GM21526 (cell line): ENCODE measurements at regions not wholly inside any gene's neighbourhood (a gene's known extent, or its start where the extent isn't known, plus 50 kb on each side); places are given as distances from the start of the nearest gene placed in this dataset.
"Not testable (repeated sequence)": the region's sequence is repeated elsewhere in the genome, so short reads cannot be mapped to it uniquely, and the experiment has no call there.

Experiments used
- ATAC-seq: cut with Tn5 transposase; IDR thresholded peaks from one replicate; pipeline ENCODE4 v1.9.1; 2021; ENCODE audit warnings: moderate library complexity; ENCODE audit not compliant: unreplicated experiment, low FRiP score

GRCh38 chr9:7316166-7316795 lies 483.3 kb downstream of the DMAC1 start:
- ATAC-seq = no peak

- ATAC-seq = no peak
These were observed 483.8 kb downstream of the DMAC1 start for GRCh38 chr9:7315746-7316145.

GRCh38 chr9:7315116-7315515 lies 484.5 kb downstream of the DMAC1 start:
- ATAC-seq = no peak

- no peak for ATAC-seq
These were observed 486.2 kb downstream of the DMAC1 start for GRCh38 chr9:7313389-7313788.

GRCh38 chr9:7309051-7309450 lies 490.5 kb downstream of the DMAC1 start:
- ATAC-seq = not testable (repeated sequence)

GRCh38 chr9:7305677-7306076 lies 493.9 kb downstream of the DMAC1 start:
- no peak for ATAC-seq

- no peak for ATAC-seq
These were observed 495.0 kb downstream of the DMAC1 start for GRCh38 chr9:7304627-7304995.

GRCh38 chr9:7303907-7304626 lies 495.5 kb downstream of the DMAC1 start:
- ATAC-seq = no peak

- no peak for ATAC-seq
These were observed 499.1 kb downstream of the DMAC1 start for GRCh38 chr9:7300484-7300883.

- ATAC-seq = peak; percentile 99
These were observed 501.5 kb downstream of the DMAC1 start for GRCh38 chr9:7298123-7298522.

GRCh38 chr9:7297521-7297920 lies 502.1 kb downstream of the DMAC1 start:
- no peak for ATAC-seq

GRCh38 chr9:7293091-7293490 lies 506.5 kb downstream of the DMAC1 start:
- ATAC-seq = no peak

- ATAC-seq = no peak
These were observed 509.8 kb downstream of the DMAC1 start for GRCh38 chr9:7289773-7290172.

GRCh38 chr9:7287986-7288385 lies 511.6 kb downstream of the DMAC1 start:
- no peak for ATAC-seq

GRCh38 chr9:7287065-7287464 lies 512.5 kb downstream of the DMAC1 start:
- no peak for ATAC-seq

- no peak for ATAC-seq
These were observed 513.5 kb downstream of the DMAC1 start for GRCh38 chr9:7286101-7286500.

- ATAC-seq = no peak
These were observed 514.4 kb downstream of the DMAC1 start for GRCh38 chr9:7285199-7285598.

- no peak for ATAC-seq
These were observed 515.1 kb downstream of the DMAC1 start for GRCh38 chr9:7284517-7284916.

GRCh38 chr9:7284117-7284516 lies 515.5 kb downstream of the DMAC1 start:
- ATAC-seq = no peak

- no peak for ATAC-seq
These were observed 515.8 kb downstream of the KDM4C start for GRCh38 chr9:7273575-7273974.

- no peak for ATAC-seq
These were observed 509.3 kb downstream of the KDM4C start for GRCh38 chr9:7266911-7267595.

GRCh38 chr9:7265181-7265580 lies 507.4 kb downstream of the KDM4C start:
- ATAC-seq = no peak
